Smooth muscle cell (in vitro differentiated cells): ENCODE measurements at regions not wholly inside any gene's neighbourhood (a gene's known extent, or its start where the extent isn't known, plus 50 kb on each side); places are given as distances from the start of the nearest gene placed in this dataset.

Experiments
- DNase-seq: peaks from one replicate; lab custom pipeline; 2025; ENCODE audit not compliant: unreplicated experiment; lab: John Stamatoyannopoulos, UW
- H2AFZ ChIP-seq: fragments of 200-600 bp; sonication (generic); 2 replicates; pipeline ENCODE4 v1.6.0; 2016; ENCODE audit warnings: antibody characterized with exemption, low read depth, mild to moderate bottlenecking
- H3F3A ChIP-seq: fragments of 200-600 bp; sonication (generic); 2 replicates; pipeline ENCODE4 v1.6.0; 2017; ENCODE audit warnings: antibody characterized with exemption, low read depth
- H3K27ac ChIP-seq: fragments of 200-600 bp; sonication (generic); 2 replicates; pipeline ENCODE4 v1.5.1; 2016; ENCODE audit warnings: low read depth, mild to moderate bottlenecking
- H3K27me3 ChIP-seq: fragments of 200-600 bp; sonication (generic); 2 replicates; pipeline ENCODE4 v1.6.1; 2016; ENCODE audit warnings: low read depth, mild to moderate bottlenecking
- H3K36me3 ChIP-seq: fragments of 200-600 bp; sonication (generic); 2 replicates; pipeline ENCODE4 v1.5.1; 2016; ENCODE audit warnings: low read depth
- H3K4me1 ChIP-seq: fragments of 200-600 bp; sonication (generic); 2 replicates; pipeline ENCODE4 v1.5.1; 2016; ENCODE audit warnings: low read depth
- H3K4me2 ChIP-seq: fragments of 200-600 bp; sonication (generic); 2 replicates; pipeline ENCODE4 v1.6.0; 2016; ENCODE audit warnings: mild to moderate bottlenecking
- H3K4me3 ChIP-seq: fragments of 200-600 bp; sonication (generic); 2 replicates; pipeline ENCODE4 v1.5.1; 2016; ENCODE audit warnings: mild to moderate bottlenecking
- H3K79me2 ChIP-seq: fragments of 200-600 bp; sonication (generic); 2 replicates; pipeline ENCODE4 v1.6.0; 2016; ENCODE audit warnings: low read depth, mild to moderate bottlenecking
- H3K9ac ChIP-seq: fragments of 200-600 bp; sonication (generic); 2 replicates; pipeline ENCODE4 v1.6.0; 2016; ENCODE audit warnings: low read depth
- H3K9me3 ChIP-seq: fragments of 200-600 bp; sonication (generic); replicated peaks from 2 replicates; pipeline ENCODE4 v1.5.1; 2016; ENCODE audit warnings: low read depth
- H4K20me1 ChIP-seq: fragments of 200-600 bp; sonication (generic); 2 replicates; pipeline ENCODE4 v1.6.0; 2016; ENCODE audit warnings: low read depth
- WGBS: methylation state at CpG from one replicate; pipeline ENCODE4 v1.1.7; 2016; ENCODE audit warnings: low lambda C conversion rate; 5-methylcytosine and 5-hydroxymethylcytosine counted together
- TF ChIP-seq, protein P1 (sequence below): fragments of 200-600 bp; sonication (generic); IDR thresholded peaks from 2 replicates; pipeline ENCODE4 v1.5.1; 2017; ENCODE audit warnings: borderline replicate concordance, mild to moderate bottlenecking, antibody characterized with exemption; ENCODE audit not compliant: insufficient read depth, poor library complexity, severe bottlenecking

DNA sequence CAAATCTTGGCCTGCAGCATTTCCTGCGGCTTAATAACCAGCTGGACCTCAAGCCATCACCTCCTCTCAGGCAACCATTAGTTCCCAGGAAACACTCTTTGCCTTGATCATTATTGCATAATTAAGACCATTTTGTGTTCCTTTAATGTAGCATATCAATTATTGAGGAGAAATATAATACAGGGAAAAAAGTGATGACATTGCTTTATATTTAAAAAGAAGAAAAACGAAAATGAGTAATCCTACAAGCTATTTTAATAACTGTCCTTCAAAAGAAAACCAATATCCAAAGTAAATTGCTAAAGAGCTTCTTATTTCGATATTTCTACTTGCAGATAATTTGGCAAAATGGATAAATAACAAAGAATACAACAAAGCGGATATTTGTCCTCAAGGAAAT is 1084.7 kb downstream of the EFNB2 start:
- Histone ChIP-seq H3K4me1 (no peaks in the 10 kb centered on the region), H3K9me3 (no peaks in the 10 kb centered on the region), H3K9ac (no peak overlapping the region), H2AFZ (no peak overlapping the region), H3K27me3 (no peaks in the 10 kb centered on the region), H3K27ac (no peak overlapping the region), H4K20me1 (no peaks in the 10 kb centered on the region), H3K79me2 (no peaks in the 10 kb centered on the region), H3F3A (no peaks in the 10 kb centered on the region), H3K4me3 (no peak overlapping the region), H3K36me3 (no peaks in the 10 kb centered on the region), H3K4me2 (no peak overlapping the region)
- TF ChIP-seq, protein P1, sequence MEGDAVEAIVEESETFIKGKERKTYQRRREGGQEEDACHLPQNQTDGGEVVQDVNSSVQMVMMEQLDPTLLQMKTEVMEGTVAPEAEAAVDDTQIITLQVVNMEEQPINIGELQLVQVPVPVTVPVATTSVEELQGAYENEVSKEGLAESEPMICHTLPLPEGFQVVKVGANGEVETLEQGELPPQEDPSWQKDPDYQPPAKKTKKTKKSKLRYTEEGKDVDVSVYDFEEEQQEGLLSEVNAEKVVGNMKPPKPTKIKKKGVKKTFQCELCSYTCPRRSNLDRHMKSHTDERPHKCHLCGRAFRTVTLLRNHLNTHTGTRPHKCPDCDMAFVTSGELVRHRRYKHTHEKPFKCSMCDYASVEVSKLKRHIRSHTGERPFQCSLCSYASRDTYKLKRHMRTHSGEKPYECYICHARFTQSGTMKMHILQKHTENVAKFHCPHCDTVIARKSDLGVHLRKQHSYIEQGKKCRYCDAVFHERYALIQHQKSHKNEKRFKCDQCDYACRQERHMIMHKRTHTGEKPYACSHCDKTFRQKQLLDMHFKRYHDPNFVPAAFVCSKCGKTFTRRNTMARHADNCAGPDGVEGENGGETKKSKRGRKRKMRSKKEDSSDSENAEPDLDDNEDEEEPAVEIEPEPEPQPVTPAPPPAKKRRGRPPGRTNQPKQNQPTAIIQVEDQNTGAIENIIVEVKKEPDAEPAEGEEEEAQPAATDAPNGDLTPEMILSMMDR, result no peak
- DNase-seq, result no peak
- WGBS, result 79% methylated on average over 4 of the region's 4 CpGs

- H3K27ac ChIP-seq, result no peak overlapping the region
- DNase-seq, result no peak
- no peaks in the 10 kb centered on the region for H3K9me3 ChIP-seq
- no peak overlapping the region for H3K4me3 ChIP-seq
- no peaks in the 10 kb centered on the region for H3K79me2 ChIP-seq
- TF ChIP-seq, protein P1, result no peak
- H3K36me3 ChIP-seq, result no peaks in the 10 kb centered on the region
- WGBS, result 87% methylated on average over 1 of the region's 1 CpG
- H4K20me1 ChIP-seq, result no peaks in the 10 kb centered on the region
- H3K9ac ChIP-seq, result no peak overlapping the region
- H3K4me2 ChIP-seq, result no peak overlapping the region
- no peaks in the 10 kb centered on the region for H3F3A ChIP-seq
- no peaks in the 10 kb centered on the region for H3K4me1 ChIP-seq
- no peak overlapping the region for H2AFZ ChIP-seq
- no peaks in the 10 kb centered on the region for H3K27me3 ChIP-seq
Observed at GRCh38 chr13:105448811-105449210, 1086.7 kb downstream of the EFNB2 start.

DNA sequence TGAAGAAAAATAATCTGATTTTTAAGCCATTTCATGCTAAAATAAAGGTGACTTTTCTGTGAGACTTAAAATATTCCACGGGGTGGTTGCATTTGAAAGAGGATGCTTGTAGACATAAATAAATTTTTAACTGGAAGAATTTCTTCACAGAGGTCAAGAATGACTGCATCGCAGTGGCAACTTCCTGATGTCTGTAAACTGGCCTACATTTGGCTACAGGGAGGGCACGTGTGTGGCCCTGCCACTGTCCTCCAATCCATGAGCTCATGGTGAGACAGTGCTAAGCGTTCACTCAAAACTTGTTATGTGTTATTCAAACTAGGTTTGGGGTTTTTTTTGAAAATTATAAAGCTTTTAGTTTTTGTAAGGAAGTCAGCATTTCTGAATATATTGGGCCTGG is 1089.3 kb downstream of the EFNB2 start:
- no peak overlapping the region for H3K4me2 ChIP-seq
- TF ChIP-seq, protein P1, result no peak
- WGBS, result 90% methylated on average over 4 of the region's 4 CpGs

GRCh38 chr13:105445796-105446195 is 1089.7 kb downstream of the EFNB2 start:
- H4K20me1 ChIP-seq, result no peaks in the 10 kb centered on the region
- no peaks in the 10 kb centered on the region for H3K27me3 ChIP-seq
- TF ChIP-seq, protein P1, result no peak
- 94% methylated on average over 4 of the region's 4 CpGs for WGBS
- no peak overlapping the region for H3K4me2 ChIP-seq
- DNase-seq, result no peak
- H3K4me1 ChIP-seq, result no peaks in the 10 kb centered on the region
- no peak overlapping the region for H3K4me3 ChIP-seq
- H3K36me3 ChIP-seq, result no peaks in the 10 kb centered on the region
- no peaks in the 10 kb centered on the region for H3K9me3 ChIP-seq
- H2AFZ ChIP-seq, result no peak overlapping the region
- H3F3A ChIP-seq, result no peaks in the 10 kb centered on the region
- no peak overlapping the region for H3K9ac ChIP-seq
- no peak overlapping the region for H3K27ac ChIP-seq
- H3K79me2 ChIP-seq, result no peaks in the 10 kb centered on the region

More for the DNA sequence above, 1089.3 kb downstream of the EFNB2 start:
- Histone ChIP-seq H3K9ac (no peak overlapping the region), H3F3A (no peaks in the 10 kb centered on the region), H3K9me3 (no peaks in the 10 kb centered on the region), H4K20me1 (no peaks in the 10 kb centered on the region), H3K27ac (no peak overlapping the region), H3K4me1 (no peaks in the 10 kb centered on the region), H3K27me3 (no peaks in the 10 kb centered on the region), H3K36me3 (no peaks in the 10 kb centered on the region), H3K79me2 (no peaks in the 10 kb centered on the region), H3K4me3 (no peak overlapping the region), H2AFZ (no peak overlapping the region)
- DNase-seq, result no peak
